HEK293T (cell line): ENCODE measurements at regions not wholly inside any gene's neighbourhood (a gene's known extent, or its start where the extent isn't known, plus 50 kb on each side); places are given as distances from the start of the nearest gene placed in this dataset.

Experiments
- ARNT ChIP-seq: fragments of 450-650 bp; IDR thresholded peaks from 2 replicates; pipeline ENCODE4 v1.6.1; 2017; ENCODE audit warnings: mild to moderate bottlenecking
- CTBP1 ChIP-seq: fragments of 450-650 bp; IDR thresholded peaks from 2 replicates; pipeline ENCODE4 v1.6.1; 2016; ENCODE audit warnings: borderline replicate concordance
- ELF4 ChIP-seq: fragments of 450-650 bp; IDR thresholded peaks from 2 replicates; pipeline ENCODE4 v1.6.1; 2017; ENCODE audit warnings: antibody characterized with exemption
- FOXA1 ChIP-seq: fragments of 450-650 bp; IDR thresholded peaks from 2 replicates; pipeline ENCODE4 v1.6.1; 2016; ENCODE audit warnings: mild to moderate bottlenecking
- FOXK2 ChIP-seq: fragments of 450-650 bp; IDR thresholded peaks from 2 replicates; pipeline ENCODE4 v1.6.1; 2016; ENCODE audit warnings: mild to moderate bottlenecking
- FOXM1 ChIP-seq: fragments of 450-650 bp; IDR thresholded peaks from 2 replicates; pipeline ENCODE4 v1.6.1; 2017; ENCODE audit warnings: mild to moderate bottlenecking, borderline replicate concordance
- LEF1 ChIP-seq: fragments of 450-650 bp; IDR thresholded peaks from 2 replicates; pipeline ENCODE4 v1.6.1; 2017; ENCODE audit warnings: mild to moderate bottlenecking, borderline replicate concordance
- NFRKB ChIP-seq: fragments of 450-650 bp; IDR thresholded peaks from 2 replicates; pipeline ENCODE4 v1.6.1; 2016; ENCODE audit warnings: mild to moderate bottlenecking, moderate library complexity
- SP1 ChIP-seq: fragments of 450-650 bp; IDR thresholded peaks from 2 replicates; pipeline ENCODE4 v1.6.1; 2017
- SUZ12 ChIP-seq: fragments of 450-650 bp; IDR thresholded peaks from 2 replicates; pipeline ENCODE4 v1.6.1; 2016; ENCODE audit warnings: mild to moderate bottlenecking
- TARDBP ChIP-seq: fragments of 450-650 bp; IDR thresholded peaks from 2 replicates; pipeline ENCODE4 v1.6.1; 2016
- ZNF384 ChIP-seq: fragments of 450-650 bp; IDR thresholded peaks from 2 replicates; pipeline ENCODE4 v1.6.1; 2016
- TF ChIP-seq, protein P1 (sequence below): fragments of 450-650 bp; IDR thresholded peaks from 2 replicates; pipeline ENCODE4 v1.6.1; 2016

DNA sequence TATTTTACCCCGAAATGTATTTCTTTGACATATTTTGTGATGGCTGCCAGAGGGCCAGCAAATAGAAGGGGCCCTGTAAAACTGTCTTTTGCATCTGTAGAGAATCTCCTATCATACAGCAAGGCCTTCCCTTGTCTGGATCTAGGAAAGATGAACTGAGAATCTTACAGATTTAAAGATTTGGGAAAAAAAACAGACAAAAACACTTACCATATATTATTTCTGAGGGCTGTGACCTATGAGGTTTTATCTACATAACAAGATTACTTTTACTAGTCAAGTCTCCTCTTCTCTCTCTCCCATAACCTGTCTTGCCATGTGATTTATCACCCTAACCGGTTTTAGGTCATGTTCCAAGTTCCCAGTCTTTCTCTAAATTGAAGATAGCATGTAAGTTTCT, 599.2 kb upstream of the CDH6 start:
- TF ChIP-seq TARDBP (no peak), FOXK2 (no peak), SP1 (no peak), FOXM1 (no peak), SUZ12 (no peak), FOXA1 (no peak), ARNT (no peak), CTBP1 (no peak), LEF1 (no peak), ZNF384 (no peak), NFRKB (no peak), ELF4 (no peak)
- TF ChIP-seq, protein P1, sequence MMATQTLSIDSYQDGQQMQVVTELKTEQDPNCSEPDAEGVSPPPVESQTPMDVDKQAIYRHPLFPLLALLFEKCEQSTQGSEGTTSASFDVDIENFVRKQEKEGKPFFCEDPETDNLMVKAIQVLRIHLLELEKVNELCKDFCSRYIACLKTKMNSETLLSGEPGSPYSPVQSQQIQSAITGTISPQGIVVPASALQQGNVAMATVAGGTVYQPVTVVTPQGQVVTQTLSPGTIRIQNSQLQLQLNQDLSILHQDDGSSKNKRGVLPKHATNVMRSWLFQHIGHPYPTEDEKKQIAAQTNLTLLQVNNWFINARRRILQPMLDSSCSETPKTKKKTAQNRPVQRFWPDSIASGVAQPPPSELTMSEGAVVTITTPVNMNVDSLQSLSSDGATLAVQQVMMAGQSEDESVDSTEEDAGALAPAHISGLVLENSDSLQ = no peak
